Esophagus muscularis mucosa (tissue), 4 donors: ENCODE measurements at regions not wholly inside any gene's neighbourhood (a gene's known extent, or its start where the extent isn't known, plus 50 kb on each side); places are given as distances from the start of the nearest gene placed in this dataset.

ENCODE experiments used
- EP300 ChIP-seq: sonication (generic); formaldehyde crosslinking; IDR thresholded peaks from one replicate; pipeline ENCODE4 v1.6.1; 2017; ENCODE audit warnings: antibody characterized with exemption
- POLR2A ChIP-seq: fragments of 450-650 bp; IDR thresholded peaks from one replicate; pipeline ENCODE4 v1.6.1; 2017; ENCODE audit warnings: antibody characterized with exemption, moderate library complexity, mild to moderate bottlenecking, low read depth
- POLR2AphosphoS5 ChIP-seq, 2 donors: sonication (generic); formaldehyde crosslinking; IDR thresholded peaks; one replicate each; pipeline ENCODE4 v1.6.1; 2017; ENCODE audit warnings: antibody characterized with exemption in 2 of 2
- TF ChIP-seq, protein P1 (sequence below), 3 experiments: fragments of 200-600 bp in 2 of 3; fragments of 450-650 bp in 1 of 3; sonication (generic) in 2 of 3; IDR thresholded peaks; one replicate each; pipeline ENCODE4 v1.5.1; 2017 to 2019; ENCODE audit warnings: antibody characterized with exemption in 3 of 3, mild to moderate bottlenecking in 2 of 3, moderate library complexity in 1 of 3

DNA sequence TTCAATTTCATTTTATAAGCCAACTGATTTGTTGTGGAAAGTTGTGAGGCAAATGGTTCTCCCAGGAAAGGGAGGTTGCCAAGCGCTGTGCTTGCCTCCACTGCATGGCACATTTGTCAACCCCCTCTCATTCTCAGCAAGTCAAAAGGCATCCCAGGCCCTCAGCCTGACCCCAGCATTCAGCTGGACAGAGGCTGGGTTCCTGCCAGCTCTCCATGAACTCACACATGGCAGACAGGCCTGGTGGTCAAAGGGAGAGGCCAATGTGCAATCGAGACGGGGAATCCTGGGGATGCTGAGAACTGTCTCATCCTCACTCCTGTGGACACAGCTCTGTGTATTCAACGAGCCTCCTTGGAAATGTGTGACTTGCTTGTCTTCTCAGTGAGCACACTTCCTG is 106.0 kb upstream of the CDH4 start:
- TF ChIP-seq POLR2A, result no peak
- TF ChIP-seq, protein P1, sequence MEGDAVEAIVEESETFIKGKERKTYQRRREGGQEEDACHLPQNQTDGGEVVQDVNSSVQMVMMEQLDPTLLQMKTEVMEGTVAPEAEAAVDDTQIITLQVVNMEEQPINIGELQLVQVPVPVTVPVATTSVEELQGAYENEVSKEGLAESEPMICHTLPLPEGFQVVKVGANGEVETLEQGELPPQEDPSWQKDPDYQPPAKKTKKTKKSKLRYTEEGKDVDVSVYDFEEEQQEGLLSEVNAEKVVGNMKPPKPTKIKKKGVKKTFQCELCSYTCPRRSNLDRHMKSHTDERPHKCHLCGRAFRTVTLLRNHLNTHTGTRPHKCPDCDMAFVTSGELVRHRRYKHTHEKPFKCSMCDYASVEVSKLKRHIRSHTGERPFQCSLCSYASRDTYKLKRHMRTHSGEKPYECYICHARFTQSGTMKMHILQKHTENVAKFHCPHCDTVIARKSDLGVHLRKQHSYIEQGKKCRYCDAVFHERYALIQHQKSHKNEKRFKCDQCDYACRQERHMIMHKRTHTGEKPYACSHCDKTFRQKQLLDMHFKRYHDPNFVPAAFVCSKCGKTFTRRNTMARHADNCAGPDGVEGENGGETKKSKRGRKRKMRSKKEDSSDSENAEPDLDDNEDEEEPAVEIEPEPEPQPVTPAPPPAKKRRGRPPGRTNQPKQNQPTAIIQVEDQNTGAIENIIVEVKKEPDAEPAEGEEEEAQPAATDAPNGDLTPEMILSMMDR (IDR thresholded peaks at IDR 0.05), result no peak
- no peak for TF ChIP-seq POLR2AphosphoS5 (IDR thresholded peaks at IDR 0.05)
- TF ChIP-seq EP300, result no peak
